H9 (cell line): ENCODE measurements at regions not wholly inside any gene's neighbourhood (a gene's known extent, or its start where the extent isn't known, plus 50 kb on each side); places are given as distances from the start of the nearest gene placed in this dataset.

ENCODE experiments used
- DNase-seq: peaks from one replicate; pipeline ENCODE4 v3.0.0-alpha.2; 2017
- H2AFZ ChIP-seq: one replicate; pipeline ENCODE4 v1.6.1; 2013; ENCODE audit warnings: mild to moderate bottlenecking, low read length, control low read depth, moderate library complexity
- H2AK5ac ChIP-seq: 2 replicates; pipeline ENCODE4 v1.6.1; 2013; ENCODE audit warnings: low read length, control low read depth, mixed read lengths; ENCODE audit not compliant: insufficient read length
- H2BK120ac ChIP-seq: one replicate; pipeline ENCODE4 v1.6.1; 2013; ENCODE audit warnings: low read depth, mild to moderate bottlenecking, low read length, control low read depth, inconsistent platforms; ENCODE audit not compliant: poor library complexity, severe bottlenecking
- H2BK12ac ChIP-seq: 2 replicates; pipeline ENCODE4 v1.6.1; 2013; ENCODE audit warnings: low read length, control low read depth, mixed read lengths, low read depth; ENCODE audit not compliant: insufficient read length
- H2BK15ac ChIP-seq: 2 replicates; pipeline ENCODE4 v1.6.1; 2013; ENCODE audit warnings: low read depth, low read length, control low read depth
- H2BK20ac ChIP-seq: one replicate; pipeline ENCODE4 v1.6.1; 2013; ENCODE audit warnings: low read depth, mild to moderate bottlenecking, low read length, control low read depth, inconsistent platforms; ENCODE audit not compliant: poor library complexity, severe bottlenecking
- H2BK5ac ChIP-seq: 2 replicates; pipeline ENCODE4 v1.6.1; 2013; ENCODE audit warnings: low read length, control low read depth, mixed read lengths; ENCODE audit not compliant: insufficient read length
- H3K14ac ChIP-seq: 2 replicates; pipeline ENCODE4 v1.6.1; 2013; ENCODE audit warnings: low read length, control low read depth; ENCODE audit not compliant: insufficient read depth
- H3K18ac ChIP-seq: 2 replicates; pipeline ENCODE4 v1.6.1; 2013; ENCODE audit warnings: low read depth, mild to moderate bottlenecking, mixed read lengths, low read length, control low read depth; ENCODE audit not compliant: insufficient read length
- H3K23ac ChIP-seq: 2 replicates; pipeline ENCODE4 v1.6.1; 2013; ENCODE audit warnings: low read length, control low read depth, mixed read lengths, low read depth; ENCODE audit not compliant: insufficient read length
- H3K23me2 ChIP-seq: 2 replicates; pipeline ENCODE4 v1.6.1; 2013; ENCODE audit warnings: low read depth, mild to moderate bottlenecking, mixed read lengths, low read length, control low read depth; ENCODE audit not compliant: insufficient read length, poor library complexity, severe bottlenecking
- H3K27ac ChIP-seq: 2 replicates; pipeline ENCODE4 v1.5.1; 2013; ENCODE audit warnings: low read length, control low read depth, mixed read lengths, low read depth; ENCODE audit not compliant: insufficient read length
- H3K27me3 ChIP-seq: 2 replicates; pipeline ENCODE4 v1.6.1; 2013; ENCODE audit warnings: low read length, control low read depth, inconsistent platforms; ENCODE audit not compliant: insufficient read depth
- H3K4ac ChIP-seq: 2 replicates; pipeline ENCODE4 v1.6.1; 2013; ENCODE audit warnings: low read depth, mild to moderate bottlenecking, control low read depth, inconsistent platforms, low read length, moderate library complexity
- H3K4me1 ChIP-seq: 2 replicates; pipeline ENCODE4 v1.6.1; 2013; ENCODE audit warnings: low read length, control low read depth, inconsistent platforms; ENCODE audit not compliant: insufficient read depth
- H3K4me2 ChIP-seq: 2 replicates; pipeline ENCODE4 v1.6.1; 2013; ENCODE audit warnings: low read length, control low read depth, mixed read lengths; ENCODE audit not compliant: insufficient read length, insufficient read depth
- H3K56ac ChIP-seq: 2 replicates; pipeline ENCODE4 v1.6.1; 2013; ENCODE audit warnings: low read depth, mild to moderate bottlenecking, mixed read lengths, low read length, control low read depth; ENCODE audit not compliant: insufficient read length
- H3K79me1 ChIP-seq: 2 replicates; pipeline ENCODE4 v1.6.1; 2013; ENCODE audit warnings: low read depth, mild to moderate bottlenecking, moderate library complexity, low read length, control low read depth, inconsistent platforms; ENCODE audit not compliant: insufficient read depth, poor library complexity, severe bottlenecking
- H3K79me2 ChIP-seq: 2 replicates; pipeline ENCODE4 v1.6.1; 2013; ENCODE audit warnings: low read length, control low read depth, inconsistent platforms; ENCODE audit not compliant: insufficient read depth
- H3K9ac ChIP-seq: 2 replicates; pipeline ENCODE4 v1.6.1; 2013; ENCODE audit warnings: low read length, control low read depth, mixed read lengths; ENCODE audit not compliant: insufficient read length; ENCODE audit errors: extremely low read depth
- H3K9me3 ChIP-seq: one replicate; pipeline ENCODE4 v1.6.1; 2013; ENCODE audit warnings: low read depth, low read length, inconsistent platforms; ENCODE audit not compliant: control insufficient read depth
- H3T11ph ChIP-seq: one replicate; pipeline ENCODE4 v1.6.1; 2013; ENCODE audit warnings: mild to moderate bottlenecking, low read length, control low read depth, inconsistent platforms
- H4K20me1 ChIP-seq: one replicate; pipeline ENCODE4 v1.6.1; 2013; ENCODE audit not compliant: control insufficient read depth, insufficient read length, insufficient read depth
- H4K5ac ChIP-seq: 2 replicates; pipeline ENCODE4 v1.6.1; 2013; ENCODE audit warnings: low read depth, mild to moderate bottlenecking, mixed read lengths, low read length, control low read depth; ENCODE audit not compliant: insufficient read length
- H4K8ac ChIP-seq: replicated peaks from 2 replicates; pipeline ENCODE4 v1.6.1; 2013; ENCODE audit warnings: low read length, control low read depth, mixed read lengths, low read depth; ENCODE audit not compliant: insufficient read length
- H4K91ac ChIP-seq: 2 replicates; pipeline ENCODE4 v1.6.1; 2013; ENCODE audit warnings: low read depth, mild to moderate bottlenecking, moderate library complexity, mixed read lengths, low read length, control low read depth; ENCODE audit not compliant: insufficient read length
- H3K27ac Mint-ChIP-seq, 3 experiments: 2 replicates in 2 of 3; 3 replicates in 1 of 3; pipeline ENCODE4 v1.8.0; 2020 to 2021; ENCODE audit warnings: mixed read lengths in 3 of 3, mild to moderate bottlenecking in 1 of 3, moderate library complexity in 1 of 3
- H3K27me3 Mint-ChIP-seq: 2 replicates; pipeline ENCODE4 v1.8.0; 2021; ENCODE audit warnings: low read depth, mild to moderate bottlenecking, moderate library complexity, mixed read lengths
- H3K36me3 Mint-ChIP-seq, 3 experiments: 2 replicates in 2 of 3; 3 replicates in 1 of 3; pipeline ENCODE4 v1.8.0; 2020 to 2021; ENCODE audit warnings: low read depth in 3 of 3, mixed read lengths in 3 of 3; ENCODE audit not compliant: insufficient read depth in 1 of 3
- H3K4me1 Mint-ChIP-seq, 2 experiments: 2 replicates each; pipeline ENCODE4 v1.8.0; 2020; ENCODE audit warnings: mixed read lengths in 2 of 2
- H3K4me3 Mint-ChIP-seq, 2 experiments: 2 replicates in 1 of 2; 3 replicates in 1 of 2; pipeline ENCODE4 v1.8.0; 2020 to 2021; ENCODE audit warnings: mild to moderate bottlenecking in 2 of 2, mixed read lengths in 2 of 2, moderate library complexity in 1 of 2
- H3K9me3 Mint-ChIP-seq, 2 experiments: 2 replicates in 1 of 2; 3 replicates in 1 of 2; pipeline ENCODE4 v1.8.0; 2020; ENCODE audit warnings: mild to moderate bottlenecking in 2 of 2, mixed read lengths in 2 of 2, moderate library complexity in 1 of 2
- WGBS: extraction: QIAGEN DNeasy Blood & Tissue Kit; methylation state at CpG from one replicate; pipeline ENCODE4 v1.1.7; 2013; ENCODE audit warnings: missing lambda C conversion rate, low lambda C conversion rate, mixed read lengths; ENCODE audit not compliant: insufficient read length; ENCODE audit errors: extremely low coverage; 5-methylcytosine and 5-hydroxymethylcytosine counted together
- TF ChIP-seq, protein P1 (sequence below): fragments of 200-600 bp; sonication (generic); conservative IDR thresholded peaks from 3 replicates; pipeline ENCODE4 v1.8.0; 2021; ENCODE audit warnings: antibody characterized with exemption, mild to moderate bottlenecking

DNA sequence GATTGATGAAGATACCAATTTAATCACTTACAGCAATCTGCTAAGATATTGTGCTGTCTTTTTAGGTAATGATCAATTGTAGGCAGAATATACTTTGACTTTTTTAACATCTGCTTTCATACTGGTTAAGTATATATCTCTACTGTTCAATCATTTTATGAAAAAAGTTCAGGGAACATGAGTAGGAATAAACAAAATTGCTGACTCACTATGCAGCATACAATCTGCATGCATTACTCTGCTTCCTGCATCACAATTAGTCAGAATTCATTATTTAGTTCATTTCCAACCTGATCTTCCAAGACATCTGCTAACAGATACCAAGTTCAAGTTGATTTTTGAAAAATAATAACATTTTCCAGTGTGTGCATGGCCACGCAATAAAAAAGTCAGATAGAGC is 1430.4 kb upstream of the LRRTM1 start:
- H3K4me1 ChIP-seq = no peaks in the 10 kb centered on the region
- no peaks in the 10 kb centered on the region for H3K79me2 ChIP-seq
- no peak overlapping the region for H2AFZ ChIP-seq
- H2BK120ac ChIP-seq = no peak overlapping the region
- WGBS = no CpG with 5 or more reads among the region's 1 CpG
- H3K9ac ChIP-seq = no peak overlapping the region
- H3K27ac ChIP-seq = no peak overlapping the region
- H3K27me3 ChIP-seq = no peaks in the 10 kb centered on the region
- no peaks in the 10 kb centered on the region for H3K23me2 ChIP-seq
- H3K27ac Mint-ChIP-seq = no peak overlapping the region
- H3K79me1 ChIP-seq = no peaks in the 10 kb centered on the region
- H4K20me1 ChIP-seq = no peaks in the 10 kb centered on the region
- no peak overlapping the region for H2BK5ac ChIP-seq
- H3K36me3 Mint-ChIP-seq = no peaks in the 10 kb centered on the region; a peak in 1 of 7 replicates
- H2AK5ac ChIP-seq = no peak overlapping the region
- H2BK12ac ChIP-seq = no peak overlapping the region
- H3K56ac ChIP-seq = no peak overlapping the region
- peaks cover 6 to 10% of the 10 kb centered on the region in 2 experiments for H3K4me1 Mint-ChIP-seq
- H2BK20ac ChIP-seq = no peak overlapping the region
- no peak for DNase-seq
- no peak overlapping the region for H3T11ph ChIP-seq
- H3K27me3 Mint-ChIP-seq = no peaks in the 10 kb centered on the region
- no peak overlapping the region for H4K5ac ChIP-seq
- H3K14ac ChIP-seq = no peak overlapping the region
- H3K18ac ChIP-seq = no peak overlapping the region
- no peak overlapping the region for H4K91ac ChIP-seq
- H3K9me3 Mint-ChIP-seq = no peaks in the 10 kb centered on the region
- H3K4ac ChIP-seq = no peak overlapping the region
- no peak overlapping the region for H3K23ac ChIP-seq
- no peak overlapping the region for H4K8ac ChIP-seq
- H3K9me3 ChIP-seq = no peaks in the 10 kb centered on the region
- TF ChIP-seq, protein P1, sequence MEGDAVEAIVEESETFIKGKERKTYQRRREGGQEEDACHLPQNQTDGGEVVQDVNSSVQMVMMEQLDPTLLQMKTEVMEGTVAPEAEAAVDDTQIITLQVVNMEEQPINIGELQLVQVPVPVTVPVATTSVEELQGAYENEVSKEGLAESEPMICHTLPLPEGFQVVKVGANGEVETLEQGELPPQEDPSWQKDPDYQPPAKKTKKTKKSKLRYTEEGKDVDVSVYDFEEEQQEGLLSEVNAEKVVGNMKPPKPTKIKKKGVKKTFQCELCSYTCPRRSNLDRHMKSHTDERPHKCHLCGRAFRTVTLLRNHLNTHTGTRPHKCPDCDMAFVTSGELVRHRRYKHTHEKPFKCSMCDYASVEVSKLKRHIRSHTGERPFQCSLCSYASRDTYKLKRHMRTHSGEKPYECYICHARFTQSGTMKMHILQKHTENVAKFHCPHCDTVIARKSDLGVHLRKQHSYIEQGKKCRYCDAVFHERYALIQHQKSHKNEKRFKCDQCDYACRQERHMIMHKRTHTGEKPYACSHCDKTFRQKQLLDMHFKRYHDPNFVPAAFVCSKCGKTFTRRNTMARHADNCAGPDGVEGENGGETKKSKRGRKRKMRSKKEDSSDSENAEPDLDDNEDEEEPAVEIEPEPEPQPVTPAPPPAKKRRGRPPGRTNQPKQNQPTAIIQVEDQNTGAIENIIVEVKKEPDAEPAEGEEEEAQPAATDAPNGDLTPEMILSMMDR = no peak
- no peak overlapping the region for H3K4me2 ChIP-seq
- no peak overlapping the region for H2BK15ac ChIP-seq
- no peak overlapping the region for H3K4me3 Mint-ChIP-seq
